22Rv1 (cell line): ENCODE measurements at regions not wholly inside any gene's neighbourhood (a gene's known extent, or its start where the extent isn't known, plus 50 kb on each side); places are given as distances from the start of the nearest gene placed in this dataset.

ENCODE experiments used
- H3K27ac ChIP-seq: fragments of 450-650 bp; 2 replicates; pipeline ENCODE4 v1.5.1; 2017
- CTCF ChIP-seq: fragments of 450-650 bp; IDR thresholded peaks from 2 replicates; pipeline ENCODE4 v1.5.1; 2017; ENCODE audit warnings: mild to moderate bottlenecking
- ZFX ChIP-seq: fragments of 450-650 bp; IDR thresholded peaks from 2 replicates; pipeline ENCODE4 v1.6.1; 2017; ENCODE audit warnings: antibody characterized with exemption, borderline replicate concordance

GRCh38 chr6:164690702-164691500 is 618.5 kb downstream of the C6orf118 start:
- H3K27ac ChIP-seq = no peak overlapping the region
- TF ChIP-seq ZFX = no peak
- TF ChIP-seq CTCF = no peak

GRCh38 chr6:164690241-164690640 is 619.2 kb downstream of the C6orf118 start:
- TF ChIP-seq CTCF (no peak), ZFX (no peak)
- no peak overlapping the region for H3K27ac ChIP-seq

- TF ChIP-seq CTCF (no peak), ZFX (no peak)
- no peak overlapping the region for H3K27ac ChIP-seq
Observed at GRCh38 chr6:164665328-164665727, 644.1 kb downstream of the C6orf118 start.

GRCh38 chr6:164663634-164664033 is 645.8 kb downstream of the C6orf118 start:
- no peak overlapping the region for H3K27ac ChIP-seq
- TF ChIP-seq CTCF = no peak
- no peak for TF ChIP-seq ZFX

GRCh38 chr6:164661716-164662115 is 647.7 kb downstream of the C6orf118 start:
- no peak for TF ChIP-seq CTCF
- no peak for TF ChIP-seq ZFX

GRCh38 chr6:164660781-164661180 is 648.6 kb downstream of the C6orf118 start:
- H3K27ac ChIP-seq = no peak overlapping the region
- TF ChIP-seq CTCF (no peak), ZFX (no peak)

More at GRCh38 chr6:164661716-164662115, 647.7 kb downstream of the C6orf118 start:
- no peak overlapping the region for H3K27ac ChIP-seq

GRCh38 chr6:164640956-164641355 is 668.4 kb downstream of the C6orf118 start:
- no peak for TF ChIP-seq ZFX
- TF ChIP-seq CTCF = no peak
- no peak overlapping the region for H3K27ac ChIP-seq
